SIG-M5 treated with dmso at 0.1 percent for 504 hours (cell line): ENCODE measurements at regions not wholly inside any gene's neighbourhood (a gene's known extent, or its start where the extent isn't known, plus 50 kb on each side); places are given as distances from the start of the nearest gene placed in this dataset.
"Not testable (repeated sequence)": the region's sequence is repeated elsewhere in the genome, so short reads cannot be mapped to it uniquely, and the experiment has no call there.

Source experiments
- DNase-seq: peaks from one replicate; lab custom pipeline; 2025; ENCODE audit not compliant: unreplicated experiment; lab: John Stamatoyannopoulos, UW

DNA sequence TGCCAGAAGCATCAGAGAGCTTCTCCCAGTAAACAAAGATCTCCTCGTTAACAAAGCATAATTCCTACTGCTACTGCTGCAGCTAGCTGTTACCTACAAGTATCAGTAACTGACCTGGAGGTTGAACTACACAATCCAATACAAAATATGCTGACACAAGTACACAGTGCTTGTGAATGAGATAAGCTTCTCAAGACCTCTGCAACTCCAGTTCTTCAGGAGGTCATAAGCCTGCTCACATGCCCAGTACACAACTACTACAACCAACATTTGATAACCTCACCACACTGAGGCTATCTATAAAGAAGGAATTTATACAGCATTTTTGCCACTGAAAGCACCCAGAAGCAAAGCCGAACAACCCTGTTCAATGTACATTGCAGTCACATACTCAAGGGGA, 66.7 kb upstream of the SMARCAD1 start:
- no peak for DNase-seq

DNA sequence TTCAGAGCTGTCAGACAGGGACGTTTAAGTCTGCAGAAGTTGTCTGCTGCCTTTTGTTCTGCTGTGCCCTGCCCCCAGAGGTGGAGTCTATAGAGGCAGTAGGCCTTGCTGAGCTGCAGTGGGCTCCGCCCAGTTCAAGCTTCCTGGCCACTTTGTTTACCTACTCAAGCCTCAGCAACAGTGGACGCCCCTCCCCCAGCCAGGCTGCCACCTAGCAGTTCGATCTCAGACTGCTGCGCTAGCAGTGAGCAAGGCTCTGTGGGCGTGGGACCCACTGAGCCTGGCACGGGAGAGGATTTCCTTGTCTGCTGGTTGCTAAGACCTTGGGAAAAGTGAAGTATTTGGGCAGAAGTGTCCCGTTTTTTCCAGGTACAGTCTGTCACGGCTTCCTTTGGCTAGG, 59.6 kb upstream of the SMARCAD1 start:
- DNase-seq, result not testable (repeated sequence)

DNA sequence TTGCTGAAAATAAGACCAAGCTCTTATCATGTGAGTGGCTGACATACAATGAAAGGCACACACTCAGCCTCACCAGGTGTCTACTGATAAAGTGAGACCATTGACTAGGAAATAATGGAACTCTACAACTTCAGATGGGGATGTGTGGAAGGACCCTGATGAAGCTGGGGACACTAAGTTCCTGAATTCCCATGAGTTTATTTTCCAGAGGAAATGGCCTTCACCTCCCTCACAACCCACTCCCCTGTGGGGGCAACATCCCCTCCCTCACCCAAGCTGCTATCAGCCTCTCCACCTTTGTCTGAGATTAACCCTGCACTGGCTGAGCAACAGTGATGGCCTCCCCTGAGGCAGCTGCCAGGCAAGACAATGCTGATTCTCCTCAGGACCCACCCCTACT, 55.2 kb upstream of the SMARCAD1 start:
- no peak for DNase-seq

DNA sequence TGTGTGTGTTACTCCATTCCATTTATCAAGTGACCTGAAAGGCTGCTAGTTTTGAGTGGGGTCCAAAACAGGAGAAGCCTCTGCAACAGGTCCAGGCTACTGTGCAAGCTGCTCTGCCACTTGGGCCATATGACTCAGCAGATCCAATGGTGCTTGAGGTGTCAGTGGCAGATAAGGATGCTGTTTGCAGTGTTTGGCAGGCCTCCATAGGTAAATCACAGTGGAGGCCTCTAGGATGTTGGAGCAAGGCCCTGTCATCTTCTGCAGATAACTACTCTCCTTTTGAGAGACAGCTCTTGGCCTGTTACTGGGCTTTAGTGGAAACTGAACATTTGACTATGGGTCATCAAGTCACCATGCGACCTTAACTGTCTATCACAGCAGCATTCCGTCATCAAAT, 52.3 kb upstream of the SMARCAD1 start:
- DNase-seq, result not testable (repeated sequence)

DNA sequence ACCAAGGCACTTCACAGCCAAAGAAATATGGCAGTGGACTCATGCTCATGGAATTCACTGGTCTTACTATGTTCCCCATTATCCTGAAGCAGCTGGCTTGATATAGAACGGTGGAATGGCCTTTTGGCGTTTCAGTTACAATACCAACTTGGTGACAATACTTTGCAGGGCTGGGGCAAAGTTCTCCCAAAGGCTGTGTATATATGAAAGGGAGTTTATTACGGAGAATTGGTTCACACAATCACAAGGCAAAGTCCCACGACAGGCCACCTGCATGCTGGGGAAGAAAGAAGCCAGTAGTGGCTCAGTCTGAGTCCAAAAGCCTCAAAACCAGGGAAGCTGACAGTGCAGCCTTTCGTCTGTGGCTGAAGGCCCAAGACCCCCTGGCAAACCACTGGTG, 50.8 kb upstream of the SMARCAD1 start:
- DNase-seq, result no peak
